ENCODE measurements at regions not wholly inside any gene's neighbourhood (a gene's known extent, or its start where the extent isn't known, plus 50 kb on each side); places are given as distances from the start of the nearest gene placed in this dataset.

GRCh38 chr7:17497549-17498167 lies 199.2 kb downstream of the AHR start:
- Histone ChIP-seq H3K4me1 (ENCODE audit: control insufficient read depth in 1 of 2, insufficient read depth in 2 of 2, low read length in 2 of 2) (no peaks in the 10 kb centered on the region), H3K9me3 (ENCODE audit: control insufficient read depth in 1 of 2, insufficient read depth in 1 of 2, low read depth in 1 of 2, low read length in 2 of 2) (no peaks in the 10 kb centered on the region), H3K9ac (ENCODE audit: low read length) (no peak overlapping the region), H3K4me2 (ENCODE audit: low read length) (no peak overlapping the region), H4K20me1 (ENCODE audit: insufficient read depth) (no peaks in the 10 kb centered on the region), H3K27me3 (ENCODE audit: insufficient read depth, low read length) (no peaks in the 10 kb centered on the region), H3K79me2 (ENCODE audit: insufficient read depth, low read length) (no peaks in the 10 kb centered on the region), H2AFZ (ENCODE audit: low read depth, low read length, poor library complexity, severe bottlenecking) (no peak overlapping the region), H3K36me3 (ENCODE audit: control insufficient read depth in 1 of 2, insufficient read depth in 2 of 2, low read length in 2 of 2) (no peaks in the 10 kb centered on the region), H3K27ac (ENCODE audit: low read depth, low read length) (no peak overlapping the region), H3K9me2 (ENCODE audit: insufficient read depth) (no peaks in the 10 kb centered on the region), H3K4me3 (replicated peaks in 1 of 2; ENCODE audit: low read depth in 1 of 2, low read length in 2 of 2) (no peak overlapping the region)
- TF ChIP-seq JUND (IDR thresholded peaks at IDR 0.05): no peak
- TF ChIP-seq CBX3 (IDR thresholded peaks at IDR 0.05; ENCODE audit: low read depth): no peak
- TF ChIP-seq REST (IDR thresholded peaks at IDR 0.05; ENCODE audit: low read depth): no peak
- TF ChIP-seq MAX (IDR thresholded peaks at IDR 0.05): no peak
- no peak for TF ChIP-seq CTCF (IDR thresholded peaks at IDR 0.05 in 2 of 3, conservative IDR thresholded peaks at IDR 0.05 in 1 of 3; ENCODE audit: borderline replicate concordance in 1 of 3, insufficient read depth in 1 of 3, low read depth in 2 of 3, low read length in 2 of 3)
- no peak for TF ChIP-seq ZFX (IDR thresholded peaks at IDR 0.05)
- no peak for TF ChIP-seq SP1 (IDR thresholded peaks at IDR 0.05; ENCODE audit: low read depth)
- no peak for TF ChIP-seq SIN3A (IDR thresholded peaks at IDR 0.05; ENCODE audit: low read depth)
- no peak for TF ChIP-seq RAD21 (IDR thresholded peaks at IDR 0.05; ENCODE audit: low read depth)
- TF ChIP-seq ZBTB33 (IDR thresholded peaks at IDR 0.05; ENCODE audit: extremely low read depth, insufficient replicate concordance, low read length): no peak
- no peak for TF ChIP-seq FOSL1 (IDR thresholded peaks at IDR 0.05; ENCODE audit: low read depth)
- no peak for TF ChIP-seq EZH2phosphoT487 (IDR thresholded peaks at IDR 0.05; ENCODE audit: borderline replicate concordance)
- TF ChIP-seq, protein P1, sequence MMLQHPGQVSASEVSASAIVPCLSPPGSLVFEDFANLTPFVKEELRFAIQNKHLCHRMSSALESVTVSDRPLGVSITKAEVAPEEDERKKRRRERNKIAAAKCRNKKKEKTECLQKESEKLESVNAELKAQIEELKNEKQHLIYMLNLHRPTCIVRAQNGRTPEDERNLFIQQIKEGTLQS (IDR thresholded peaks at IDR 0.05): no peak
- no peak for TF ChIP-seq ELF1 (IDR thresholded peaks at IDR 0.05; ENCODE audit: borderline replicate concordance, low read depth)
- TF ChIP-seq POLR2AphosphoS5 (IDR thresholded peaks at IDR 0.05; ENCODE audit: low read depth, low read length): no peak
- no peak for TF ChIP-seq EGR1 (IDR thresholded peaks at IDR 0.05; ENCODE audit: low read depth)
- ATAC-seq (no peak), DNase-seq (ENCODE audit: low read depth, low spot score) (no peak)
- ChIA-PET RAD21 (ENCODE audit: low non-redundant PET in 1 of 2, low total read pairs in 2 of 2, uncharacterized antibody in 2 of 2, unreplicated experiment in 2 of 2) (no interaction called here), POLR2A (no interaction called here), CTCF (no interaction called here)
- BruUV-seq (replicated peaks): no TSS peak
- intact Hi-C loops (cut with micrococcal nuclease): no loop called here
